ENCODE measurements at regions not wholly inside any gene's neighbourhood (a gene's known extent, or its start where the extent isn't known, plus 50 kb on each side); places are given as distances from the start of the nearest gene placed in this dataset.

GRCh38 chr3:94775746-94776145, 712.9 kb downstream of the NSUN3 start:
- TF ChIP-seq MAX (IDR thresholded peaks at IDR 0.05; ENCODE audit: low read depth, low read length): no peak
- TF ChIP-seq MYC (IDR thresholded peaks at IDR 0.05; ENCODE audit: low read depth, low read length): no peak
- no peak for TF ChIP-seq POLR2A (IDR thresholded peaks at IDR 0.05; ENCODE audit: extremely low read depth, insufficient read length)
- DNase-seq (ENCODE audit: low read depth): no peak

GRCh38 chr3:94776401-94776915, 713.6 kb downstream of the NSUN3 start:
- H3K4me3 ChIP-seq (ENCODE audit: low read depth, low read length): no peak overlapping the region
- no peak for DNase-seq (ENCODE audit: low read depth)
- TF ChIP-seq CTCF (IDR thresholded peaks at IDR 0.05; ENCODE audit: low read depth, low read length) (no peak), MAX (IDR thresholded peaks at IDR 0.05; ENCODE audit: low read depth, low read length) (no peak), POLR2A (IDR thresholded peaks at IDR 0.05; ENCODE audit: extremely low read depth, insufficient read length) (no peak), MYC (IDR thresholded peaks at IDR 0.05; ENCODE audit: low read depth, low read length) (no peak)

More at GRCh38 chr3:94775746-94776145, 712.9 kb downstream of the NSUN3 start:
- no peak overlapping the region for H3K4me3 ChIP-seq (ENCODE audit: low read depth, low read length)

- DNase-seq (ENCODE audit: low read depth): no peak
These were observed 715.4 kb downstream of the NSUN3 start for GRCh38 chr3:94778289-94778688.

GRCh38 chr3:94778814-94779494, 716.1 kb downstream of the NSUN3 start:
- no peak for DNase-seq (ENCODE audit: low read depth)
- no peak overlapping the region for H3K4me3 ChIP-seq (ENCODE audit: low read depth, low read length)
- TF ChIP-seq MYC (IDR thresholded peaks at IDR 0.05; ENCODE audit: low read depth, low read length): no peak
- no peak for TF ChIP-seq POLR2A (IDR thresholded peaks at IDR 0.05; ENCODE audit: extremely low read depth, insufficient read length)
- TF ChIP-seq MAX (IDR thresholded peaks at IDR 0.05; ENCODE audit: low read depth, low read length): no peak
- no peak for TF ChIP-seq CTCF (IDR thresholded peaks at IDR 0.05; ENCODE audit: low read depth, low read length)

More at GRCh38 chr3:94778289-94778688, 715.4 kb downstream of the NSUN3 start:
- no peak overlapping the region for H3K4me3 ChIP-seq (ENCODE audit: low read depth, low read length)
- no peak for TF ChIP-seq MYC (IDR thresholded peaks at IDR 0.05; ENCODE audit: low read depth, low read length)
- TF ChIP-seq POLR2A (IDR thresholded peaks at IDR 0.05; ENCODE audit: extremely low read depth, insufficient read length): no peak

- TF ChIP-seq CTCF (IDR thresholded peaks at IDR 0.05; ENCODE audit: low read depth, low read length) (no peak), MAX (IDR thresholded peaks at IDR 0.05; ENCODE audit: low read depth, low read length) (no peak), MYC (IDR thresholded peaks at IDR 0.05; ENCODE audit: low read depth, low read length) (no peak), POLR2A (IDR thresholded peaks at IDR 0.05; ENCODE audit: extremely low read depth, insufficient read length) (no peak)
- DNase-seq (ENCODE audit: low read depth): no peak
- H3K4me3 ChIP-seq (ENCODE audit: low read depth, low read length): no peak overlapping the region
These were observed 716.8 kb downstream of the NSUN3 start for GRCh38 chr3:94779699-94780098.

- H3K4me3 ChIP-seq (ENCODE audit: low read depth, low read length): no peak overlapping the region
- no peak for TF ChIP-seq MYC (IDR thresholded peaks at IDR 0.05; ENCODE audit: low read depth, low read length)
- TF ChIP-seq CTCF (IDR thresholded peaks at IDR 0.05; ENCODE audit: low read depth, low read length): no peak
- no peak for TF ChIP-seq POLR2A (IDR thresholded peaks at IDR 0.05; ENCODE audit: extremely low read depth, insufficient read length)
- TF ChIP-seq MAX (IDR thresholded peaks at IDR 0.05; ENCODE audit: low read depth, low read length): no peak
- DNase-seq (ENCODE audit: low read depth): no peak
These were observed 721.4 kb downstream of the NSUN3 start for GRCh38 chr3:94784274-94784673.
